CD4-positive, alpha-beta memory T cell (primary cell): ENCODE measurements at regions not wholly inside any gene's neighbourhood (a gene's known extent, or its start where the extent isn't known, plus 50 kb on each side); places are given as distances from the start of the nearest gene placed in this dataset.
"Not testable (repeated sequence)": the region's sequence is repeated elsewhere in the genome, so short reads cannot be mapped to it uniquely, and the experiment has no call there.

Experiments
- CTCF ChIA-PET: fragments of 350-600 bp; sonication (Branson Sonifier 250); formaldehyde crosslinking; loops from one replicate; lab custom pipeline; 2021; ENCODE audit warnings: inconsistent platforms; ENCODE audit not compliant: partially characterized antibody; lab: Charles Lee
- POLR2A ChIA-PET: fragments of 350-600 bp; sonication (Branson Sonifier 250); formaldehyde crosslinking; loops from one replicate; lab custom pipeline; 2021; ENCODE audit not compliant: partially characterized antibody; lab: Charles Lee
- DNase-seq, 5 donors: peaks; one replicate each; pipeline versions ENCODE4 v3.0.0 to v3.0.0-alpha.2; 2020 to 2022; ENCODE audit warnings: mixed read lengths in 1 of 5
- H3K27ac ChIP-seq: one replicate; pipeline ENCODE4 v1.7.0; 2013; ENCODE audit warnings: low read depth, low read length
- H3K27me3 ChIP-seq: 2 replicates; pipeline ENCODE4 v1.7.0; 2013; ENCODE audit warnings: mild to moderate bottlenecking, low read length, moderate library complexity; ENCODE audit not compliant: insufficient read depth
- H3K36me3 ChIP-seq: 2 replicates; pipeline ENCODE4 v1.7.0; 2013; ENCODE audit warnings: mild to moderate bottlenecking, low read length, moderate library complexity; ENCODE audit not compliant: insufficient read depth
- H3K4me1 ChIP-seq: 2 replicates; pipeline ENCODE4 v1.7.0; 2013; ENCODE audit warnings: mild to moderate bottlenecking, low read length, moderate library complexity; ENCODE audit not compliant: insufficient read depth
- H3K4me3 ChIP-seq, 2 donors: one replicate each; pipeline ENCODE4 v1.7.0; 2013; ENCODE audit warnings: low read length in 2 of 2, mild to moderate bottlenecking in 1 of 2
- H3K9me3 ChIP-seq, 2 donors: one replicate each; pipeline ENCODE4 v1.7.0; 2013; ENCODE audit warnings: low read length in 2 of 2, control low read depth in 1 of 2; ENCODE audit not compliant: control insufficient read depth in 1 of 2
- H3K27ac Mint-ChIP-seq, 7 donors: one replicate each; pipeline ENCODE4 v1.8.0; 2020 to 2021; ENCODE audit warnings: mixed read lengths in 7 of 7, mild to moderate bottlenecking in 6 of 7, inconsistent platforms in 3 of 7, moderate library complexity in 3 of 7
- H3K27me3 Mint-ChIP-seq, 2 donors: one replicate each; pipeline ENCODE4 v1.8.0; 2020 to 2021; ENCODE audit warnings: mixed read lengths in 2 of 2
- H3K36me3 Mint-ChIP-seq, 2 donors: one replicate each; pipeline ENCODE4 v1.8.0; 2020 to 2021; ENCODE audit warnings: mixed read lengths in 2 of 2, inconsistent platforms in 1 of 2, mild to moderate bottlenecking in 1 of 2
- H3K4me1 Mint-ChIP-seq, 4 donors: one replicate each; pipeline ENCODE4 v1.8.0; 2020 to 2021; ENCODE audit warnings: mixed read lengths in 4 of 4, mild to moderate bottlenecking in 1 of 4
- H3K4me3 Mint-ChIP-seq, 8 donors: one replicate each; pipeline ENCODE4 v1.8.0; 2020 to 2021; ENCODE audit warnings: mixed read lengths in 8 of 8, mild to moderate bottlenecking in 7 of 8, moderate library complexity in 6 of 8, inconsistent platforms in 3 of 8
- H3K9me3 Mint-ChIP-seq, 8 donors: one replicate each; pipeline ENCODE4 v1.8.0; 2020 to 2021; ENCODE audit warnings: mixed read lengths in 8 of 8, mild to moderate bottlenecking in 5 of 8, inconsistent platforms in 3 of 8, moderate library complexity in 1 of 8
- intact Hi-C: fragments of 100-400 bp; cut with micrococcal nuclease; formaldehyde crosslinking; loops from one replicate; pipeline ENCODE4 v1.15.1; 2023

- H3K27me3 ChIP-seq, DNase-seq, H3K4me1 Mint-ChIP-seq, H3K4me1 ChIP-seq, H3K27me3 Mint-ChIP-seq, H3K36me3 ChIP-seq, intact Hi-C loops, H3K4me3 Mint-ChIP-seq, CTCF ChIA-PET, H3K4me3 ChIP-seq, POLR2A ChIA-PET, H3K27ac Mint-ChIP-seq, H3K36me3 Mint-ChIP-seq, H3K27ac ChIP-seq, H3K9me3 ChIP-seq: not testable (repeated sequence)
- H3K9me3 Mint-ChIP-seq, result peaks cover 0 to 16% (median 7%) of the 10 kb centered on the region in 8 donors
These were observed 183.1 kb downstream of the BANP start for GRCh38 chr16:88134172-88134898.

- CTCF ChIA-PET, H3K4me3 Mint-ChIP-seq, H3K9me3 ChIP-seq, DNase-seq, H3K4me3 ChIP-seq, H3K4me1 Mint-ChIP-seq, H3K36me3 ChIP-seq, H3K27ac Mint-ChIP-seq, intact Hi-C loops, H3K27ac ChIP-seq, H3K27me3 ChIP-seq, H3K36me3 Mint-ChIP-seq, H3K27me3 Mint-ChIP-seq, H3K4me1 ChIP-seq, POLR2A ChIA-PET: not testable (repeated sequence)
- H3K9me3 Mint-ChIP-seq, result peaks cover 0 to 23% (median 8%) of the 10 kb centered on the region in 8 donors
These were observed 183.9 kb downstream of the BANP start for GRCh38 chr16:88134899-88135682.

GRCh38 chr16:88136211-88136713 is 185.0 kb downstream of the BANP start:
- H3K4me1 Mint-ChIP-seq, intact Hi-C loops, H3K36me3 Mint-ChIP-seq, H3K9me3 ChIP-seq, CTCF ChIA-PET, POLR2A ChIA-PET, H3K27ac Mint-ChIP-seq, H3K27me3 Mint-ChIP-seq, H3K4me3 Mint-ChIP-seq, H3K36me3 ChIP-seq, H3K27ac ChIP-seq, H3K4me1 ChIP-seq, H3K27me3 ChIP-seq, H3K4me3 ChIP-seq, DNase-seq: not testable (repeated sequence)
- peaks cover 0 to 25% (median 8%) of the 10 kb centered on the region in 8 donors for H3K9me3 Mint-ChIP-seq

- H3K4me1 ChIP-seq, H3K27me3 ChIP-seq, H3K27ac ChIP-seq, H3K27ac Mint-ChIP-seq, CTCF ChIA-PET, H3K4me3 ChIP-seq, POLR2A ChIA-PET, DNase-seq, H3K4me1 Mint-ChIP-seq, H3K27me3 Mint-ChIP-seq, H3K36me3 Mint-ChIP-seq, H3K9me3 ChIP-seq, H3K4me3 Mint-ChIP-seq, H3K36me3 ChIP-seq, intact Hi-C loops: not testable (repeated sequence)
- H3K9me3 Mint-ChIP-seq, result peaks cover 0 to 25% (median 8%) of the 10 kb centered on the region in 8 donors
These were observed 185.7 kb downstream of the BANP start for GRCh38 chr16:88136939-88137338.

- H3K36me3 Mint-ChIP-seq, H3K36me3 ChIP-seq, H3K4me1 ChIP-seq, intact Hi-C loops, H3K27ac ChIP-seq, H3K4me3 Mint-ChIP-seq, H3K27me3 Mint-ChIP-seq, H3K27me3 ChIP-seq, CTCF ChIA-PET, H3K4me3 ChIP-seq, H3K27ac Mint-ChIP-seq, H3K9me3 ChIP-seq, DNase-seq, H3K4me1 Mint-ChIP-seq: not testable (repeated sequence)
- POLR2A ChIA-PET, result interaction anchor here (0.6 kb wide), 1 partner anchor 133 kb away, joined by 3 read pairs; no protein-coding TSS in a partner anchor
- H3K9me3 Mint-ChIP-seq, result peaks cover 0 to 25% (median 8%) of the 10 kb centered on the region in 8 donors
These were observed 187.9 kb downstream of the BANP start for GRCh38 chr16:88139141-88139540.

- H3K4me1 ChIP-seq, H3K4me3 Mint-ChIP-seq: not testable (repeated sequence)
These were observed 189.0 kb downstream of the BANP start for GRCh38 chr16:88140195-88140594.

GRCh38 chr16:88141580-88141979 is 190.3 kb downstream of the BANP start:
- CTCF ChIA-PET, result no interaction called here
- H3K9me3 Mint-ChIP-seq, result peaks cover 0 to 25% (median 8%) of the 10 kb centered on the region in 8 donors
- Histone ChIP-seq H3K9me3 (no peaks in the 10 kb centered on the region), H3K4me1 (no peaks in the 10 kb centered on the region), H3K27ac (no peak overlapping the region), H3K4me3 (no peak overlapping the region), H3K36me3 (no peaks in the 10 kb centered on the region), H3K27me3 (no peaks in the 10 kb centered on the region)
- no peak overlapping the region for H3K4me3 Mint-ChIP-seq
- no peak overlapping the region for H3K27ac Mint-ChIP-seq
- DNase-seq, result no peak
- no peaks in the 10 kb centered on the region for H3K36me3 Mint-ChIP-seq
- no peaks in the 10 kb centered on the region for H3K4me1 Mint-ChIP-seq
- peaks cover 1 to 3% of the 10 kb centered on the region in 2 donors for H3K27me3 Mint-ChIP-seq
- POLR2A ChIA-PET, result no interaction called here
- intact Hi-C loops, result no loop called here

More at GRCh38 chr16:88140195-88140594, 189.0 kb downstream of the BANP start:
- POLR2A ChIA-PET, H3K4me3 ChIP-seq, DNase-seq, H3K4me1 Mint-ChIP-seq, H3K27me3 ChIP-seq, H3K27ac ChIP-seq, H3K27me3 Mint-ChIP-seq, H3K36me3 ChIP-seq, CTCF ChIA-PET, intact Hi-C loops, H3K36me3 Mint-ChIP-seq, H3K9me3 ChIP-seq: not testable (repeated sequence)
- peaks cover 0 to 25% (median 8%) of the 10 kb centered on the region in 8 donors for H3K9me3 Mint-ChIP-seq
- H3K27ac Mint-ChIP-seq, result peak overlapping the region in 1 of 7 donors; percentile 7
